Transverse colon (tissue), 4 donors: ENCODE measurements at regions not wholly inside any gene's neighbourhood (a gene's known extent, or its start where the extent isn't known, plus 50 kb on each side); places are given as distances from the start of the nearest gene placed in this dataset.

Source experiments
- DNase-seq: peaks from one replicate; pipeline ENCODE4 v3.0.0-alpha.2; 2019
- H3K27ac ChIP-seq, 4 donors: fragments of 200-600 bp; sonication (generic); 2 replicates each; pipeline ENCODE4 v1.5.1; 2016 to 2018; ENCODE audit warnings: inconsistent platforms in 4 of 4
- H3K27me3 ChIP-seq: fragments of 200-600 bp; sonication (generic); 2 replicates; pipeline ENCODE4 v1.5.1; 2017; ENCODE audit warnings: inconsistent platforms
- H3K36me3 ChIP-seq, 4 donors: fragments of 200-600 bp; sonication (generic); 2 replicates each; pipeline ENCODE4 v1.5.1; 2017 to 2019; ENCODE audit warnings: inconsistent platforms in 4 of 4
- H3K4me1 ChIP-seq, 4 donors: fragments of 200-600 bp; sonication (generic); 2 replicates each; pipeline ENCODE4 v1.5.1; 2017 to 2020; ENCODE audit warnings: inconsistent platforms in 4 of 4
- H3K4me3 ChIP-seq, 4 donors: fragments of 200-600 bp; sonication (generic); 1 replicate in 1 of 4; 2 replicates in 3 of 4; pipeline versions ENCODE4 v1.5.1 to v1.6.1; 2017 to 2019; ENCODE audit warnings: inconsistent platforms in 4 of 4
- H3K9me3 ChIP-seq, 2 donors: fragments of 200-600 bp; sonication (generic); 2 replicates each; pipeline ENCODE4 v1.5.1; 2017 to 2019; ENCODE audit warnings: inconsistent platforms in 2 of 2
- EP300 ChIP-seq: sonication (generic); formaldehyde crosslinking; IDR thresholded peaks from one replicate; pipeline ENCODE4 v1.6.1; 2017; ENCODE audit warnings: antibody characterized with exemption, low read depth
- POLR2A ChIP-seq: fragments of 450-650 bp; IDR thresholded peaks from one replicate; pipeline ENCODE4 v1.6.1; 2016; ENCODE audit warnings: antibody characterized with exemption, mild to moderate bottlenecking, moderate library complexity
- POLR2AphosphoS5 ChIP-seq, 3 donors: sonication (generic); formaldehyde crosslinking; IDR thresholded peaks; one replicate each; pipeline ENCODE4 v1.6.1; 2016; ENCODE audit warnings: antibody characterized with exemption in 3 of 3
- WGBS, 2 donors: methylation state at CpG; one replicate each; pipeline ENCODE4 v1.1.5; 2018; ENCODE audit warnings: low coverage in 1 of 2; 5-methylcytosine and 5-hydroxymethylcytosine counted together
- in situ Hi-C, 4 donors: fragments of 200-750 bp; cut with MboI; loops; one replicate each; pipeline versions ENCODE4 v1.15.0 to v1.15.1; 2017; ENCODE audit warnings: low sequenced_read_pairs in 3 of 4, low pct_ligation_motif_present in 1 of 4, low pct_unique_long_range_greater_than_20kb in 1 of 4
- intact Hi-C: fragments of 100-400 bp; cut with DNase I; formaldehyde crosslinking; loops from one replicate; pipeline ENCODE4 v1.15.1; 2023; ENCODE audit warnings: low total_unique reads
- TF ChIP-seq, protein P1 (sequence below), 5 experiments: fragments of 200-600 bp in 3 of 5; fragments of 450-650 bp in 2 of 5; sonication (generic) in 3 of 5; IDR thresholded peaks; 1 replicate in 2 of 5; 2 replicates in 3 of 5; pipeline ENCODE4 v1.5.1; 2016 to 2017; ENCODE audit warnings: antibody characterized with exemption in 5 of 5, inconsistent platforms in 3 of 5, mild to moderate bottlenecking in 2 of 5, moderate library complexity in 1 of 5

DNA sequence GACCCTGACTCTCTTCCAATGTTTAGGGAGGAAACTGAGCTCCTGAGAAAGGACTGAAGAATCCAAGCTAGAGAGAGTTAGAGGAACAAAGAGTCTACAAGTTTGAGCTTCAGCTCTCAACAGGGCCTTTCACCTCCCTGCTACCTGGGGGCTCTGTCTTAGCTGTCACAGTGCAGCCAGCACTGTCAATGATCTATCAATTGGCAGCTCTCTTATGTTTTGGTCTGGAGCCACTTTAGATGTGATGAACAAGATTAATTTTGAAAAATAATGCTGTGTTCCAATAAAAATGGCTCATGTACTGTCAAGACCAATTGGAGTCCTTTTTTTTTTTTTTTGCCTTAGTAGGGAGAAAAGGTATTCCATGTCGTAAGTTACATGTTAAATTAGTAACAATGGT is 215.8 kb upstream of the TRIB2 start:
- intact Hi-C loops = no loop called here
- Histone ChIP-seq H3K36me3 (no peaks in the 10 kb centered on the region), H3K9me3 (no peaks in the 10 kb centered on the region), H3K27me3 (no peaks in the 10 kb centered on the region), H3K4me3 (no peak overlapping the region), H3K4me1 (peaks cover 0 to 6% (median 1%) of the 10 kb centered on the region in 4 donors), H3K27ac (no peak overlapping the region)
- 72 to 74% methylated on average over 1 of the region's 1 CpG for WGBS, 2 donors
- no peak for DNase-seq
- in situ Hi-C loops = no loop called here
- TF ChIP-seq, protein P1, sequence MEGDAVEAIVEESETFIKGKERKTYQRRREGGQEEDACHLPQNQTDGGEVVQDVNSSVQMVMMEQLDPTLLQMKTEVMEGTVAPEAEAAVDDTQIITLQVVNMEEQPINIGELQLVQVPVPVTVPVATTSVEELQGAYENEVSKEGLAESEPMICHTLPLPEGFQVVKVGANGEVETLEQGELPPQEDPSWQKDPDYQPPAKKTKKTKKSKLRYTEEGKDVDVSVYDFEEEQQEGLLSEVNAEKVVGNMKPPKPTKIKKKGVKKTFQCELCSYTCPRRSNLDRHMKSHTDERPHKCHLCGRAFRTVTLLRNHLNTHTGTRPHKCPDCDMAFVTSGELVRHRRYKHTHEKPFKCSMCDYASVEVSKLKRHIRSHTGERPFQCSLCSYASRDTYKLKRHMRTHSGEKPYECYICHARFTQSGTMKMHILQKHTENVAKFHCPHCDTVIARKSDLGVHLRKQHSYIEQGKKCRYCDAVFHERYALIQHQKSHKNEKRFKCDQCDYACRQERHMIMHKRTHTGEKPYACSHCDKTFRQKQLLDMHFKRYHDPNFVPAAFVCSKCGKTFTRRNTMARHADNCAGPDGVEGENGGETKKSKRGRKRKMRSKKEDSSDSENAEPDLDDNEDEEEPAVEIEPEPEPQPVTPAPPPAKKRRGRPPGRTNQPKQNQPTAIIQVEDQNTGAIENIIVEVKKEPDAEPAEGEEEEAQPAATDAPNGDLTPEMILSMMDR (IDR thresholded peaks at IDR 0.05) = no peak
- TF ChIP-seq POLR2A (no peak), EP300 (no peak), POLR2AphosphoS5 (IDR thresholded peaks at IDR 0.05) (no peak)

DNA sequence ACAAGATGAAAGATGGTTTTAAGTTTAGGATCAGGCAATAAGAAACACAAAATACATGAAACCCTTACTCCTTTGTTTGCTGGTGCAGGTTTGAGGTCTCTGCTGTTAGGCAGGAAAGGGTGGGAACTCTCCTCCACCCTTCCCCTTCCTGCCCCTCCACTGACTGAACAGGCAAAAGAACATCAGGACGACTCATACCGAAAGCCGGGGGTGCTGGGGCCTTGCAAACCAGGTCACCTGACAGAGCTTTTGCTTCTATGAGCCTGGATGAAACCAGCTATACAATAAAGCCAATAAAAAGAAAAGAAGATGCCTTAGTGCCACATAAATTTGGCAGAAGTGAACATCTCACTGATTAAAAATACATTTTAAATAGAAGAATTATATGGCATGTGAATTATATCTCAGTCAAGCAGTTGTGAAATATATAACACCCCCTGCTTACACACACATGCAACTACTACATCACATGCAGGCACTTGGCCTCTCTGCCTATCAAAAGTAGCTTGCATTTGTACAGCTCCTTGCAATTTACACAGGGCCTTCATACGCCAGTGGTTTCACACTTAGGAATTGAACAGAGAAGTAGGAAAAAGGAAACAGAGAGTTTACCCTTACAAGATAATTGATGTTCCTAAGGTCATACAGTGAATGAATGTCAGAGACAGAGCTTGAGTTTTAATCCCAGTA is 215.1 kb upstream of the TRIB2 start:
- peak; percentile 34 for DNase-seq
- Histone ChIP-seq H3K27ac (no peak overlapping the region), H3K4me3 (no peak overlapping the region), H3K36me3 (no peaks in the 10 kb centered on the region), H3K4me1 (peaks cover 0 to 6% (median 1%) of the 10 kb centered on the region in 4 donors), H3K9me3 (no peaks in the 10 kb centered on the region), H3K27me3 (no peaks in the 10 kb centered on the region)
- TF ChIP-seq EP300 (no peak), POLR2AphosphoS5 (IDR thresholded peaks at IDR 0.05) (no peak), POLR2A (no peak)
- TF ChIP-seq, protein P1 (IDR thresholded peaks at IDR 0.05) = no peak
- 39 to 46% methylated on average over 4 of the region's 4 CpGs for WGBS, 2 donors
- intact Hi-C loops (no loop called here), in situ Hi-C loops (no loop called here)

DNA sequence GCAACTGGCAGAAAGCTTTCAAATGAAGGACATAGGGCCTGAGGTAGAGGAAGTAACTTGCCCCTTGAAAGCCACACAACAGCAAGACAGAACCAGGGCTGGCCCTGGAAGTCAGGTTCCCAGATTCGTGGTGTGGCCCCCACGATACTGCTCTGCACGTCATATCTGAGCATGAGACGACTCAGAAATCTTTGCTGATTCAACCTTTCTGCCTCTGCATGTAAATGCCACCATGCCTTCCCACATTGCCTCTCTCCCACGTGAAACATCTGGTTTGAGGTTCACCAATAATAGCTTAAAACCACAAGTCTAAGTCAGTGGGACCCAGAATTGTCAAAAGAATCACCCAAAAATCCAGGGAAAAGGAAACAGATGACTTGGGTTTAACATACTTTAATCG is 214.0 kb upstream of the TRIB2 start:
- TF ChIP-seq EP300 = no peak
- TF ChIP-seq POLR2AphosphoS5 (IDR thresholded peaks at IDR 0.05) = no peak
- TF ChIP-seq, protein P1 (IDR thresholded peaks at IDR 0.05) = no peak
- no peak for TF ChIP-seq POLR2A
- intact Hi-C loops = no loop called here
- in situ Hi-C loops = no loop called here
- WGBS, 2 donors = 48 to 74% methylated on average over 5 to 6 of the region's 6 CpGs
- no peak overlapping the region for H3K27ac ChIP-seq
- DNase-seq = no peak
- no peaks in the 10 kb centered on the region for H3K36me3 ChIP-seq
- peaks cover 0 to 6% (median 1%) of the 10 kb centered on the region in 4 donors for H3K4me1 ChIP-seq
- H3K9me3 ChIP-seq = no peaks in the 10 kb centered on the region
- no peak overlapping the region for H3K4me3 ChIP-seq
- no peaks in the 10 kb centered on the region for H3K27me3 ChIP-seq

DNA sequence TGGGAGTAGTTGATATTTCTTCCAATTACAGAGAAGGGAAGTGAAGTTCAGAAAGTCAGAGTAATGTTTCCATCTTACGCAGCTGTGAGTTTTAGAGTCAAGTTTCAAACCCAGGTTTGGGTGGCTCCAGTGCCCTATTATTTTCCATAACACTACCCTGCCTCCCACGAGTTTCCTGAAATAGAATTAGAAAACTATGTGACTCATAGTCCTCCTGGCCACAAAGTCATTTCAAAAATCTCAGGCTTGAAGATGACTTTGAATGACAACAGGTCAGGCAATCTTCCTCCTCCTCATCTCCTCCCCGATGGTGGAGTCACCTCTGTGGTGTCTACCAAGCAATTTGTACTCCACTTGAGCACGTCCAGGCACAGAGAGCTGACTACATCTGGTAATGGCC is 212.3 kb upstream of the TRIB2 start:
- Histone ChIP-seq H3K4me3 (no peak overlapping the region), H3K4me1 (peaks cover 0 to 6% (median 1%) of the 10 kb centered on the region in 4 donors), H3K9me3 (no peaks in the 10 kb centered on the region), H3K27me3 (no peaks in the 10 kb centered on the region), H3K36me3 (no peaks in the 10 kb centered on the region), H3K27ac (no peak overlapping the region)
- no peak for DNase-seq
- in situ Hi-C loops = no loop called here
- TF ChIP-seq, protein P1 (IDR thresholded peaks at IDR 0.05) = no peak
- no peak for TF ChIP-seq POLR2A
- TF ChIP-seq POLR2AphosphoS5 (IDR thresholded peaks at IDR 0.05) = no peak
- no peak for TF ChIP-seq EP300
- intact Hi-C loops = no loop called here
- WGBS, 2 donors = 60% methylated on average over 3 to 4 of the region's 4 CpGs
